ENCODE measurements at regions not wholly inside any gene's neighbourhood (a gene's known extent, or its start where the extent isn't known, plus 50 kb on each side); places are given as distances from the start of the nearest gene placed in this dataset.

DNA sequence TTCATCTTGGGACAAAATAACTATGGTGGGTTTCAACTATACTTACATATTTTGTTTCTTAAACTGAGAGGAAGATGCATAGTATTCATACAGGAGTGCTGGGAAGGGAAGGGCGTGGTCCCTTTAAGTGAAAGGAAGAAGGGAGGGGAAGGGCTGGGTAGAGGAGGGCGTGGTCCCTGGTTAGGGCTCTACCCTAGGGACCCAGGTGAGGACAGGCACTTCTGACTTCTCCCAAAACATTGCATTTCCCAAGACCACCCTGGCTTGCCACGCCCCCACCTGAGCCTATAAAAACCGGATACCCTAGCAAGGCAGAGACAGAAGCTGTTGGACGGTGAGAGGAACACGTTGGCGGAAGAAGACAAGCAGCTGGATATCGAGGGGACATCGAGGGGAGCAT, 157.6 kb upstream of the PLXNA4 start:
- CTCF ChIA-PET: no interaction called here
- H3K9me3 Mint-ChIP-seq (ENCODE audit: low read depth): no peaks in the 10 kb centered on the region
- no peaks in the 10 kb centered on the region for H3K36me3 Mint-ChIP-seq
- ATAC-seq (no peak), DNase-seq (no peak)
- peaks cover 9% of the 10 kb centered on the region for H3K27me3 Mint-ChIP-seq
- H3K27ac Mint-ChIP-seq: no peak overlapping the region
- no peaks in the 10 kb centered on the region for H3K4me1 Mint-ChIP-seq
- no peak overlapping the region for H3K4me3 Mint-ChIP-seq

DNA sequence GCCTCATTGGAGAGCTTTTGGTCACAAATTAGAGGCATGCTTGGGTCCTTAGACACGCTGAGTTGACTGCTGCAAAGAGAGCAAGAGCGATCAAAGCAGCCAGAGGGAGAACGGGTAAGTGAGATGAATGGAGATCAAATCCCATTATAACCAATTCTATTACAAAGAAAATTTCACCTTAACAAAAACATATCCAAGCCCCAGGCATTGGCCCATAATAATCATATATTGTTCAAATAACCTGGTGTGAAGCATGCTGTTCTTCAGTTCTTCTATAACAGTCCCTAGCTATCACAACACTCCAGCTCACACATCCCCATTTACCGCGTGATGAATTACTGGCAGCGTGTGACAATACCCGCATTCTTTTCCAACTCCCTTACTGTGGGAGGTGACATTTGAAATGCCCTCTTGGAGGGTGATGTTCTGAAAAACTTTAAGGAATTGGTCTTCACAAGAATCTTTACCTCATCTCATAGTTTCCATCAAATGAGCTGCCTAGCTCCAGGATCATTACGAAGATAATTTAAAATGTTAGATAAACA, 156.1 kb upstream of the PLXNA4 start:
- H3K4me3 Mint-ChIP-seq: no peak overlapping the region
- H3K27ac Mint-ChIP-seq: no peak overlapping the region
- H3K9me3 Mint-ChIP-seq (ENCODE audit: low read depth): no peaks in the 10 kb centered on the region
- no peaks in the 10 kb centered on the region for H3K36me3 Mint-ChIP-seq
- no peaks in the 10 kb centered on the region for H3K4me1 Mint-ChIP-seq
- CTCF ChIA-PET: no interaction called here
- no peak for DNase-seq
- ATAC-seq: no peak
- peaks cover 5% of the 10 kb centered on the region for H3K27me3 Mint-ChIP-seq

DNA sequence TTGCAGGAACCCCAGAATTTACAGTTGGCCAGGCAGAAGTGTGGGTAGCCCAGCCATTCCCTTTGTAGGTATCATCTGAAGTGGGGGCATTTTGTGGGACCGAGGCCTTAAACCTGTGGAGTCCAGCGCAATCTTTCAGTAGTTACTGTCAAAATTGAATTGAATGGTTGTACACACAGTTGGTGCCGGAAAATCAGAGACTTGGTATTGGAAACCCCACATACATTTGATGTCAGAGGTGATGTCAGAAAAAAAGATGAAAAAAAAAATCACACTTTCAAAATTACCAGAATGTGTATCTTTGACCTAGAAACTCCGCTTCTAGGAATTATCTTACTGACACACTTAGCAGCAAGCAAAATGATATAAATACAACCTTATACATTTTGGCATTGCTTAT, 153.8 kb upstream of the PLXNA4 start:
- H3K9me3 Mint-ChIP-seq (ENCODE audit: low read depth): no peaks in the 10 kb centered on the region
- no peak for DNase-seq
- peaks cover 3% of the 10 kb centered on the region for H3K27me3 Mint-ChIP-seq
- no peaks in the 10 kb centered on the region for H3K36me3 Mint-ChIP-seq
- H3K27ac Mint-ChIP-seq: no peak overlapping the region
- no peak overlapping the region for H3K4me3 Mint-ChIP-seq
- H3K4me1 Mint-ChIP-seq: no peaks in the 10 kb centered on the region
- CTCF ChIA-PET: no interaction called here
- ATAC-seq: no peak

DNA sequence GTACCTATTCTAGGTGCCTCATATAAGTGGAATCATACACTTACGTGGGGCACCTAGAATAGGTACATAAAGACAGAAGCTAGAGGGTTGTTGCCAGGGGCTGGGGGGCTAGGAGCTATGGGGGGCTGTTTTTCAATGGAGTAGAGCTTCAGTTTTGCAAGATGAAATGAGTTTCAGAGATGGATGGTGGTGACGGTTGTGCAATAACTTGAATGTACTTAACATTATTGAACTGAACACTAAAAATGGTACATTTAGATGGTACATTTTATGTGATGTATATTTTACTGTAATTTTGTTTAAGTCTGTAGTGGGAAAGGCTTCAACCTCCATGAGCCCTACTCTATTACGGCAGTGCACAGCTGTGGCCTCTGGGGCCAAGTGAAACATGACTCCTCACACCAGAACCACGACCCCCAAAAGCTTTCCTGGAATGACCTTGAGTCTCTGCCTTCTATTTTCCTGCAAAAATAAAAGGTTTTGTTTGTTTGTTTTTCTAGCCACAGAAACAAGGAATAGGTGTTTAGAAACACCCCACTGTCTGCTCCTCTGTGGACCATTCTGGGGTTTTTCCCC, 147.3 kb upstream of the PLXNA4 start:
- no peak overlapping the region for H3K27ac Mint-ChIP-seq
- H3K4me1 Mint-ChIP-seq: no peaks in the 10 kb centered on the region
- H3K4me3 Mint-ChIP-seq: no peak overlapping the region
- DNase-seq: no peak
- CTCF ChIA-PET: no interaction called here
- peaks cover 6% of the 10 kb centered on the region for H3K27me3 Mint-ChIP-seq
- peaks cover 12% of the 10 kb centered on the region for H3K9me3 Mint-ChIP-seq (ENCODE audit: low read depth)
- no peak for ATAC-seq
- no peaks in the 10 kb centered on the region for H3K36me3 Mint-ChIP-seq

DNA sequence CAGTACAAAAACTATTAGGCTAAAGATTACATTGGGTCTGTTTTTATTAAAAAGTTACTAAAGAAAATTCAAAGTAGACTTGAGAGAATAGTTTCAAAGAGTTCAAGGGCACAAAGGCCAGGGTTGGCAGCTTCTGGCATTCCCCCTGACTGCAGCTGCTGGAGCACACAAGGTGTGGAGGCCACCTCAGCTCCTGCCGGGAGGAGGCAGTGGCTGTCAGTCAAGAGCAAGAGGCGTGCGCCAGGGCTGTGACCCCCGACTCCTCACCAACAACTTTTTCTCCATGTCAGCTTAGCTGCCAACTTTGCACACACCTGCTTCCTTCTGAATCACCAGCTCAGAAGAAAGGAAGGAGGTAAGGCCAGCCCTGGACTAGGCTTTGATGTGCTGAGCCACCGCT, 144.6 kb upstream of the PLXNA4 start:
- Mint-ChIP-seq H3K27me3 (peaks cover 6% of the 10 kb centered on the region), H3K9me3 (ENCODE audit: low read depth) (peaks cover 14% of the 10 kb centered on the region), H3K4me1 (no peaks in the 10 kb centered on the region), H3K36me3 (no peaks in the 10 kb centered on the region), H3K4me3 (no peak overlapping the region), H3K27ac (no peak overlapping the region)
- DNase-seq (no peak), ATAC-seq (no peak)
- CTCF ChIA-PET: no interaction called here

GRCh38 chr7:132713893-132714292, 137.6 kb upstream of the PLXNA4 start:
- CTCF ChIA-PET: no interaction called here
- no peak for ATAC-seq
- H3K27ac Mint-ChIP-seq: no peak overlapping the region
- no peaks in the 10 kb centered on the region for H3K4me1 Mint-ChIP-seq
- no peaks in the 10 kb centered on the region for H3K27me3 Mint-ChIP-seq
- no peak for DNase-seq
- H3K9me3 Mint-ChIP-seq (ENCODE audit: low read depth): peaks cover 2% of the 10 kb centered on the region
- no peak overlapping the region for H3K4me3 Mint-ChIP-seq
- no peaks in the 10 kb centered on the region for H3K36me3 Mint-ChIP-seq

DNA sequence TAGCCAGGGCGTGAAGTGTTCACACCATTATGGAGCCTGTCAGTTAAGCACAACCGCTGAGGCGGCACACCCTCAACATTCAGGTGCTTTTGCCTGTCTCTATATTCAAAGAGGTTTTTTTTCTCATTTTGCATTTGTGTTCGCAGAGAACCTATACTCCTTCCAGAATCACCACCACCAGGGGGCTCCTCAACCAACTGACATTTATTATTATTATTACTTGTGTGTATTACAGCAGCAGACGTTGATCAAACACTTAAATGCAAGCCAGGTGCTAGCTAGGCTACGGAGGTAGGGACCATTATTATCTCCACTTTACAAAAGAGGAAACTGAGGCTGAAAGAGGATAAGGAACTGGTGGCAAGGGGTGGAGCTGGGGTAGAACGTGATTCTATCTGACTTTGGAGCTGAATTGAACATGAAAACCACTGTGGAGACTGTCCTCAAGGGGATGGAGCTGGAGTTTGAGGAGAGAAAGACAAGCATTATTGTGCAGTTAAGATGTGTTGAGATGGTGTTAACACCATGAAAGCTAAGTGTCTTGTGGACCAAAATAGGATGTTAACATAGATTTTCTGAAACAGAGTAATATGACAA, 133.8 kb upstream of the PLXNA4 start:
- no peak for ATAC-seq
- Mint-ChIP-seq H3K27ac (no peak overlapping the region), H3K9me3 (ENCODE audit: low read depth) (no peaks in the 10 kb centered on the region), H3K4me3 (no peak overlapping the region), H3K36me3 (no peaks in the 10 kb centered on the region), H3K27me3 (no peaks in the 10 kb centered on the region), H3K4me1 (no peaks in the 10 kb centered on the region)
- DNase-seq: no peak
- CTCF ChIA-PET: interaction anchor here (0.9 to 1.0 kb wide), 2 partner anchors 8 to 724 kb away, joined by 3 read pairs; no protein-coding TSS in a partner anchor

GRCh38 chr7:132708470-132708869, 132.2 kb upstream of the PLXNA4 start:
- H3K4me1 Mint-ChIP-seq: no peaks in the 10 kb centered on the region
- ATAC-seq: no peak

DNA sequence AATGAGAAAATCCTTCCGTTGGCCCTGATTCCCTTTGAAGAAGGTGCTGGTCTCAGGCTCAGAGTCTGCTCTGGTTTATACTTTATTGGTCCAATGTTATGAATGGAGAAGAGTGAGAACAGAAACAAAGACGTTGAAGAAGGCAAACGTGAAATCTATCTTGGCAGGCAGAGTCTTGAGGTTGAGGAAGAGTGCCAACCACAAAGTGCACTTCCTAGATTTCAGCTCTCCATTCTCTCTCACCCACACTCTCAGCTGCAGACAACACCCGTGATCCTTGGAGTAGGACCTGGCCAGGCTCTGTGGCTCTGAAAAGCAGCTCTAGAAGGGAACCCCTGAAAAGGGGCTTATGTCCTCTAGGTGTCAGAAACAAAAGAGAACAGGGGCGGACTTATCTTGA, 128.9 kb upstream of the PLXNA4 start:
- Mint-ChIP-seq H3K36me3 (no peaks in the 10 kb centered on the region), H3K4me3 (no peak overlapping the region), H3K9me3 (ENCODE audit: low read depth) (no peaks in the 10 kb centered on the region), H3K27ac (no peak overlapping the region), H3K4me1 (no peaks in the 10 kb centered on the region), H3K27me3 (no peaks in the 10 kb centered on the region)
- no peak for DNase-seq
- CTCF ChIA-PET: no interaction called here
- no peak for ATAC-seq

More at GRCh38 chr7:132708470-132708869, 132.2 kb upstream of the PLXNA4 start:
- Mint-ChIP-seq H3K9me3 (ENCODE audit: low read depth) (no peaks in the 10 kb centered on the region), H3K27me3 (no peaks in the 10 kb centered on the region), H3K36me3 (no peaks in the 10 kb centered on the region), H3K27ac (no peak overlapping the region), H3K4me3 (no peak overlapping the region)
- CTCF ChIA-PET: no interaction called here
- DNase-seq: no peak

GRCh38 chr7:132703742-132704141, 127.5 kb upstream of the PLXNA4 start:
- Mint-ChIP-seq H3K27me3 (no peaks in the 10 kb centered on the region), H3K27ac (no peak overlapping the region), H3K4me1 (no peaks in the 10 kb centered on the region), H3K4me3 (no peak overlapping the region), H3K36me3 (no peaks in the 10 kb centered on the region), H3K9me3 (ENCODE audit: low read depth) (no peaks in the 10 kb centered on the region)
- DNase-seq: no peak
- CTCF ChIA-PET: no interaction called here
- no peak for ATAC-seq

GRCh38 chr7:132697003-132697402, 120.7 kb upstream of the PLXNA4 start:
- CTCF ChIA-PET: no interaction called here
- ATAC-seq (no peak), DNase-seq (no peak)

GRCh38 chr7:132696332-132696731, 120.1 kb upstream of the PLXNA4 start:
- H3K36me3 Mint-ChIP-seq: no peaks in the 10 kb centered on the region
- no peaks in the 10 kb centered on the region for H3K9me3 Mint-ChIP-seq (ENCODE audit: low read depth)
- ATAC-seq: no peak
- no peaks in the 10 kb centered on the region for H3K27me3 Mint-ChIP-seq
- no peak overlapping the region for H3K4me3 Mint-ChIP-seq
- H3K27ac Mint-ChIP-seq: no peak overlapping the region
- DNase-seq: no peak
- CTCF ChIA-PET: no interaction called here
- H3K4me1 Mint-ChIP-seq: peaks cover 5% of the 10 kb centered on the region

More at GRCh38 chr7:132697003-132697402, 120.7 kb upstream of the PLXNA4 start:
- H3K4me3 Mint-ChIP-seq: no peak overlapping the region
- H3K36me3 Mint-ChIP-seq: no peaks in the 10 kb centered on the region
- H3K9me3 Mint-ChIP-seq (ENCODE audit: low read depth): no peaks in the 10 kb centered on the region
- H3K4me1 Mint-ChIP-seq: peaks cover 5% of the 10 kb centered on the region
- no peaks in the 10 kb centered on the region for H3K27me3 Mint-ChIP-seq
- no peak overlapping the region for H3K27ac Mint-ChIP-seq

- DNase-seq: no peak
- ATAC-seq: no peak
- Mint-ChIP-seq H3K4me1 (no peaks in the 10 kb centered on the region), H3K4me3 (no peak overlapping the region), H3K27ac (no peak overlapping the region), H3K27me3 (no peaks in the 10 kb centered on the region), H3K36me3 (no peaks in the 10 kb centered on the region), H3K9me3 (ENCODE audit: low read depth) (no peaks in the 10 kb centered on the region)
- CTCF ChIA-PET: no interaction called here
Observed at GRCh38 chr7:132691201-132691600, 114.9 kb upstream of the PLXNA4 start.

DNA sequence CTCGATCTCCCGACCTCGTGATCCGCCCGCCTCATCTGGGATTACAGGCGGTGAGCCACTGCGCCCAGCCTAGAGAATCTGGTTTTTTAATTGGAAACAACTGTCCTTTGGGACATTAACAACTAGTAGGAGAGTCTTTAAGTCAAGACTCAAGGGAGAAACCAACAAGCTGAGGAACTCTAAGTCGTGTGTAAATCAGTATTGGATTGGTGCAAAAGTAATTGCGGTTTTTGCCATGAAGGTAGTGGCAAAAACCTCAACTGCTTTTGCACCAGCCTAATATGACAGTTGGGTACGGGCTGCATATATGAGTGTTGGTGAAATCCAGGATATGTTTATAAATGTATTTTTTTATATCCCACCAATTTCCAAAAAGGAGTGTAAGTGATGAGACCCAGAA, 113.9 kb upstream of the PLXNA4 start:
- no peaks in the 10 kb centered on the region for H3K4me1 Mint-ChIP-seq
- CTCF ChIA-PET: no interaction called here
- no peaks in the 10 kb centered on the region for H3K27me3 Mint-ChIP-seq

More for the DNA sequence above, 113.9 kb upstream of the PLXNA4 start:
- Mint-ChIP-seq H3K36me3 (no peaks in the 10 kb centered on the region), H3K4me3 (no peak overlapping the region), H3K9me3 (ENCODE audit: low read depth) (no peaks in the 10 kb centered on the region), H3K27ac (no peak overlapping the region)
- DNase-seq (no peak), ATAC-seq (no peak)

Data from activated CD8-positive, alpha-beta memory T cell treated with anti-CD3 and anti-CD28 coated beads, Interleukin-2, amount 10 ng/mL, durations not matched to agents 7 days and 5 days (primary cell).